GM19099 (cell line): ENCODE measurements at regions not wholly inside any gene's neighbourhood (a gene's known extent, or its start where the extent isn't known, plus 50 kb on each side); places are given as distances from the start of the nearest gene placed in this dataset.

Experiments used
- POLR2A ChIP-seq: IDR thresholded peaks from 3 replicates; pipeline ENCODE4 v1.6.1; 2011; ENCODE audit warnings: low read depth; ENCODE audit not compliant: insufficient read length; ENCODE audit errors: extremely low read depth

- no peak for TF ChIP-seq POLR2A
These were observed 129.3 kb upstream of the KCNJ16 start for GRCh38 chr17:69945698-69946185.

- no peak for TF ChIP-seq POLR2A
These were observed 127.8 kb upstream of the KCNJ16 start for GRCh38 chr17:69947027-69947759.

- no peak for TF ChIP-seq POLR2A
These were observed 126.6 kb upstream of the KCNJ16 start for GRCh38 chr17:69948406-69948805.

GRCh38 chr17:69949496-69949895 lies 125.5 kb upstream of the KCNJ16 start:
- TF ChIP-seq POLR2A: no peak

- TF ChIP-seq POLR2A: no peak
These were observed 124.9 kb upstream of the KCNJ16 start for GRCh38 chr17:69949973-69950695.

- no peak for TF ChIP-seq POLR2A
These were observed 124.2 kb upstream of the KCNJ16 start for GRCh38 chr17:69950701-69951418.

GRCh38 chr17:69954241-69954925 lies 120.6 kb upstream of the KCNJ16 start:
- no peak for TF ChIP-seq POLR2A

GRCh38 chr17:69958063-69958462 lies 117.0 kb upstream of the KCNJ16 start:
- no peak for TF ChIP-seq POLR2A

GRCh38 chr17:69959283-69959682 lies 115.7 kb upstream of the KCNJ16 start:
- no peak for TF ChIP-seq POLR2A

- no peak for TF ChIP-seq POLR2A
These were observed 114.3 kb upstream of the KCNJ16 start for GRCh38 chr17:69960755-69961154.

- no peak for TF ChIP-seq POLR2A
These were observed 113.4 kb upstream of the KCNJ16 start for GRCh38 chr17:69961501-69962145.

- no peak for TF ChIP-seq POLR2A
These were observed 112.5 kb upstream of the KCNJ16 start for GRCh38 chr17:69962436-69962995.

- TF ChIP-seq POLR2A: no peak
These were observed 107.1 kb upstream of the KCNJ16 start for GRCh38 chr17:69967910-69968411.

- no peak for TF ChIP-seq POLR2A
These were observed 105.1 kb upstream of the KCNJ16 start for GRCh38 chr17:69969897-69970296.
